ENCODE measurements at regions not wholly inside any gene's neighbourhood (a gene's known extent, or its start where the extent isn't known, plus 50 kb on each side); places are given as distances from the start of the nearest gene placed in this dataset.

DNA sequence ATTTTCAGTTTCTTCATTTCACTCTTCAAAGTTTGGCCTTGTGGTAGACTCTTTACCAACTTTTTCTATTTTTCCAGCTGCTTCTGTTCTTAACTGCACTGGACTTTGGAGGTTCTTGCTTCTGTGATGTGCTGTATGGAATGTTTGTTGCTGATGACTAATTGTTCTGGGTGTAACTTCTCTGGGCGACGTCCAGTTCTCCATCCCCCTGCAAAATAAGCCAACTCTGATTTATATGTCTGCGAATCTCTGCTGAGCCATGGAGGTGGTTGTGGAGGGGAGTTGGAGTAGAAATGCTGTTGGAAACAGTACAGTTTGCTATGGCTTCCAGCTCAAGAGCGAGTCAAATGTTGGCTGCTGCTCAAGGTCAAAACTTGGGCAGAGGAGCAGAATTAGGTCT lies 113.9 kb upstream of the DYRK2 start:
- TF ChIP-seq POLR2AphosphoS5 (IDR thresholded peaks at IDR 0.05; ENCODE audit: control insufficient read depth, insufficient read depth, low read depth, low read length) (no peak), MYC (IDR thresholded peaks at IDR 0.05; ENCODE audit: low read depth, low read length) (no peak), MYC (CRISPR knock-in tag; IDR thresholded peaks at IDR 0.05; ENCODE audit: borderline replicate concordance, low read depth) (no peak)

Measured in K562 (cell line).